GM18505 (cell line): ENCODE measurements at regions not wholly inside any gene's neighbourhood (a gene's known extent, or its start where the extent isn't known, plus 50 kb on each side); places are given as distances from the start of the nearest gene placed in this dataset.

ENCODE experiments used
- ATAC-seq: cut with Tn5 transposase; IDR thresholded peaks from one replicate; pipeline ENCODE4 v1.9.1; 2021; ENCODE audit not compliant: unreplicated experiment
- POLR2A ChIP-seq: IDR thresholded peaks from 4 replicates; pipeline ENCODE4 v1.6.1; 2011; ENCODE audit warnings: borderline replicate concordance; ENCODE audit not compliant: insufficient read depth, insufficient read length; ENCODE audit errors: extremely low read depth

- no peak for ATAC-seq
- no peak for TF ChIP-seq POLR2A
These were observed 349.4 kb downstream of the NUF2 start for GRCh38 chr1:163670989-163671757.

GRCh38 chr1:163672976-163673758 lies 351.4 kb downstream of the NUF2 start:
- ATAC-seq: no peak
- no peak for TF ChIP-seq POLR2A

GRCh38 chr1:163673759-163674151 lies 352.0 kb downstream of the NUF2 start:
- TF ChIP-seq POLR2A: no peak
- no peak for ATAC-seq

GRCh38 chr1:163674236-163674635 lies 352.5 kb downstream of the NUF2 start:
- no peak for ATAC-seq
- no peak for TF ChIP-seq POLR2A

- TF ChIP-seq POLR2A: no peak
- no peak for ATAC-seq
These were observed 363.0 kb downstream of the NUF2 start for GRCh38 chr1:163684785-163685184.

GRCh38 chr1:163692266-163692665 lies 370.5 kb downstream of the NUF2 start:
- no peak for ATAC-seq
- TF ChIP-seq POLR2A: no peak

- no peak for TF ChIP-seq POLR2A
- ATAC-seq: peak; percentile 87
These were observed 375.4 kb downstream of the NUF2 start for GRCh38 chr1:163697137-163697536.

GRCh38 chr1:163701783-163702374 lies 380.1 kb downstream of the NUF2 start:
- TF ChIP-seq POLR2A: no peak

GRCh38 chr1:163703794-163704193 lies 382.0 kb downstream of the NUF2 start:
- ATAC-seq: no peak
- TF ChIP-seq POLR2A: no peak

More at GRCh38 chr1:163701783-163702374, 380.1 kb downstream of the NUF2 start:
- ATAC-seq: no peak

- TF ChIP-seq POLR2A: no peak
- no peak for ATAC-seq
These were observed 385.2 kb downstream of the NUF2 start for GRCh38 chr1:163706915-163707314.

- ATAC-seq: no peak
- TF ChIP-seq POLR2A: no peak
These were observed 387.9 kb downstream of the NUF2 start for GRCh38 chr1:163709636-163710035.

GRCh38 chr1:163712321-163712720 lies 390.6 kb downstream of the NUF2 start:
- no peak for ATAC-seq
- no peak for TF ChIP-seq POLR2A

GRCh38 chr1:163720294-163720693 lies 398.5 kb downstream of the NUF2 start:
- no peak for ATAC-seq
- no peak for TF ChIP-seq POLR2A
